NOMO-1 treated with dmso at 0.1 percent for 144 hours (cell line): ENCODE measurements at regions not wholly inside any gene's neighbourhood (a gene's known extent, or its start where the extent isn't known, plus 50 kb on each side); places are given as distances from the start of the nearest gene placed in this dataset.
"Not testable (repeated sequence)": the region's sequence is repeated elsewhere in the genome, so short reads cannot be mapped to it uniquely, and the experiment has no call there.

Source experiments
- DNase-seq: peaks from one replicate; lab custom pipeline; 2025; ENCODE audit not compliant: unreplicated experiment; lab: John Stamatoyannopoulos, UW

GRCh38 chr21:33121715-33122475 lies 52.0 kb downstream of the OLIG1 start:
- no peak for DNase-seq

DNA sequence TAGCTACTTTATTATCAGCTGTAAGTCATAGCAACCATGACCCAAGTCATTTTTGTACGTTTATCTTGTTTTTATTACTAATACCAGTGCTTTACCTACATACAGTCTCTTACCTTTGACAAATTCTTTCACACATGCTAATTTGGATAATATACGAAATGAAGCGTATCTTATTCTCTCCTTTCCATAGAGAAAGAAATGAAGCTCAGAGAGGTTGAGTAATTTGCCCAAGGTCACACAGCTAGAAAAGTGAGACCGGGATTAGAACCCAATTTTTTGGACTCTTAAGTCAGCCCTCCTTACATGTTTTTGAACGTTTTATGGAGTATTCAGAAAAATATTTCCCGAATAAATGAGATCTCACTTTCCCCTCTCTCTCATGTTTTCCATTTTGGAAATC lies 52.6 kb downstream of the OLIG1 start:
- DNase-seq = no peak

- DNase-seq = no peak
Measured at GRCh38 chr21:33123374-33124123, 53.6 kb downstream of the OLIG1 start.

DNA sequence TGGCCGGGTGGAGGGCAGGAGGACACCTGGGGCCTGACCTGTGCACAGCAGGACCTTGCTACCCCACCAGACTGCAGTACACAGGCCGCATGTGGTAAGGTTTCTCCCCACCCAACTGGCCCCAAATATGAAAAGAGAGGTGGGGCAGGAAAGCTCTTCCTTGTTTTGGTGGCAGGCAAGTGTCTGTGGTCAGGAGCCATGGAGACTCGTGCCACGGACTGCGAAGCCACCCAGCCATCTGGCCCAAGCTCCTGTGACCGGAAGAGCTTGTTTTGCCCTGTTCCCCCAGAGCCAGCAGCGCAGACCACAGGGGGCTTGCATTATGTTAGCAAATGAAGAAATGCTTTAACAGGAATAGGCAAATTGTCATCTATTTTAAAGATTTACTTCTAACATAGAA lies 54.9 kb downstream of the OLIG1 start:
- peak; percentile 28 for DNase-seq

GRCh38 chr21:33125680-33126375 lies 55.9 kb downstream of the OLIG1 start:
- no peak for DNase-seq

DNA sequence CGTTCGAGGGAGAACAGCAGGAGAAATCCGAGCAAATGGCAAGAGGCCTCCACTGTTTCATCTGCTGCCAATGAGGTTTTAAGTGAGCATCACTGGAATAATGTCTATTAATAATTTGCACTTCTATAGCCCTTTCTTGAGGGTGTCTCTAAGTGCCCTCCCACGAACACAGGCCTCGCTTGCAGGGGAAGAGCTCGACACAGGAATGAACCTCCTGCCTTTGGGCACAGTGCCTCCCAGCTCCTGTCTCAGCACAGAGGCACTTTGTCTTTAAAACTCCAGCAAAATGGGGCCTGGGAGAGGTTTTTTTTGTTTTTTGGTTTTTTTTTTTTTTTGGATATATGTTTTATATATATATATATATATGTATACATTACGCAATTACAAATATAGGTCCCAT lies 56.6 kb downstream of the OLIG1 start:
- DNase-seq = no peak

GRCh38 chr21:33127154-33127867 lies 57.4 kb downstream of the OLIG1 start:
- DNase-seq = peak; percentile 53

DNA sequence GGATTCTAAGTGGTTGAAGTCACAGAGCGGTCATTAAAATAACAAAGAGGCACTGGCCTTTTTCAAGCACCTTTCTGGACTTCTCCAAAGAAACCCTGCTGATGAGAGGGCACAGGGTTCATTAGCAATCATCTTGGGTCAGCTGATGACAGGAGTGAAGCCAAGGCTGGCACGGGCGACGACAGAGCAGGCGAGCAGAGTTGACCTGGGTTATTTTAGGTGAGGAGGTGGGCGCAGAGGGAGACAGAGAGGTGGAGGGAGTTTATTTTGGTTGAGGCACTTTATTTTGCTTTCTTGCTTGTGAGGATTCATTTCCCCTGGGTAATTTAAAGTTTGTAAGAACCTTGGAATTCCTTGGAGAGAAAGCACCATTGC lies 57.9 kb downstream of the OLIG1 start:
- DNase-seq = no peak

DNA sequence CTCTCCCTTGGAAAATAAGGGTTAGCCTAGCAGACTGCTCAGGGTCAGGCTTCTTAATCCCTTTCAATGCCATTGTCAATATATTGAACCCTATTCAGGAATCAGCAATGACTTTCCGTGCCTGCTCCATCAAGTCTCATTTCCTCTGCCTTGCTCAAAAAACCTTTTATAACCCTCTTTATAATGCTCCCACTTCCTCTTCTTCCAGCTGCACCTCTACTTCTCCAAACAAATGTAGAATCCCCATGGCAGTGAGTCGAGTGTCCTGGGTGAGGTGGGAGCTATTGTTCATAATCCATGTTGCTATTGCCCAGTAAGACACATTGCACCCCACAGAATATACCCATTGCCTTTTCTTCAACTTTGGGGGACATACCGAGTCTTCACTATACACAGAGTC lies 58.6 kb downstream of the OLIG1 start:
- peak; percentile 31 for DNase-seq

DNA sequence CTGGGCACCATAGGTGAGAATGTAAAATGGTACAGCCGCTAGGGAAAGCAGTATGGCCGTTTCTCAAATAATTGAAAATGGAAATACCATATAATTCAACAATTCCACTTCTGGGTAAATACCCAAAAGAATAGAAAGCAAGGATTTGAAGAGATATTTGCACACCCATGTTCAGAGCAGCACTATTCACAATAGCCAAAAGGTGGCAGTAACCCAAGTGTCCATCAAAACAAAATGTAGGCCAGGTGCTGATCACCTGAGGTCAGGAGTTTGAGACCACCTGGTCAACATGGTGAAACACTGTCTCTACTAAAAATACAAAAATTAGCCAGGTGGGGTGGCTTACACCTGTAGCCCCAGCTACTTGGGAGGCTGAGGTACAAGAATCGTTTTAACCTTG lies 62.1 kb downstream of the OLIG1 start:
- DNase-seq = no peak

GRCh38 chr21:33133892-33134291 lies 64.0 kb downstream of the OLIG1 start:
- no peak for DNase-seq

GRCh38 chr21:33135925-33136324 lies 66.0 kb downstream of the OLIG1 start:
- DNase-seq = no peak

- no peak for DNase-seq
Measured at GRCh38 chr21:33136847-33137502, 67.0 kb downstream of the OLIG1 start.

- no peak for DNase-seq
Measured at GRCh38 chr21:33139084-33139483, 69.1 kb downstream of the OLIG1 start.

- DNase-seq = no peak
Measured at GRCh38 chr21:33140288-33140687, 70.3 kb downstream of the OLIG1 start.

DNA sequence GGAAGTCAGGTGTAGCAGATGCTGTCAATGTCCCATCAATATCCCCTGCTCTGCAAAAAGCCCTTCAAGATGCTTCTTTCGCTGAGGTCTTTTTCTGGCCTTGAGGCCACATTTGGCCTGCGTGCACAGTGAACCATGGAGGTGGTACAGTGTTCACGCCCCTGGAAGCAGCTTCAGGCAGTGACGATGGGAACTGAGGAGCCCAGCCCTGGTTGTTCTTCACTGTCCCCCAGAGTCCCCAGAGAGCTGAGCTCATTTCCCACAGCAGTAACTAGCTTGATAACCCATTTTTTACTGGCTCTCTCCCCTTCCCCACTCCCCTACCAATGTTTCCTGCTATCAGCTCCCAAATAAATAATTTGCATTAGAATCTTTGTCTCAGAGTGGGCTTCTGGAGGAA lies 76.5 kb downstream of the OLIG1 start:
- no peak for DNase-seq

GRCh38 chr21:33149181-33149580 lies 79.2 kb downstream of the OLIG1 start:
- no peak for DNase-seq

DNA sequence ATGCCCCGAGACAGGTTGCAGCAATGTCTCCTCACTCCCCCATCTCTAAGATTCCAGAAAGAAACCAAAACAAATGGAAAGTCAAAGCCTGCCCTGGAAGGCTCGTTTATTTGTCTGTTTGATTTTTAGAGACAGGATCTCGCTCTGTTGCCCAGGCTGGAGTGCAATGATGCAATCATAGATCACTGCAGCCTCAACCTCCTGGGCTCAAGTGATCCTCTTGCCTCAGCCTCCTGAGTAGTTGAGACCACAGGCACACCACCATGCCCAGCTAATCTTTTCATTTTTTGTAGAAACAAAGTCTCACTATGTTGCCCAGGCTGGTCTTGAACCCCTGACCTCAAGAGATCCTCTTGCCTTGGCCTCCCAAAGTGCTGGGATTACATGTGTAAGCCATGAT lies 78.8 kb upstream of the IFNAR2 start:
- not testable (repeated sequence) for DNase-seq

- peak; percentile 48 for DNase-seq
Measured at GRCh38 chr21:33151941-33152731, 77.6 kb upstream of the IFNAR2 start.

GRCh38 chr21:33152732-33153130 lies 77.0 kb upstream of the IFNAR2 start:
- DNase-seq = no peak
